ENCODE measurements at regions not wholly inside any gene's neighbourhood (a gene's known extent, or its start where the extent isn't known, plus 50 kb on each side); places are given as distances from the start of the nearest gene placed in this dataset.

DNA sequence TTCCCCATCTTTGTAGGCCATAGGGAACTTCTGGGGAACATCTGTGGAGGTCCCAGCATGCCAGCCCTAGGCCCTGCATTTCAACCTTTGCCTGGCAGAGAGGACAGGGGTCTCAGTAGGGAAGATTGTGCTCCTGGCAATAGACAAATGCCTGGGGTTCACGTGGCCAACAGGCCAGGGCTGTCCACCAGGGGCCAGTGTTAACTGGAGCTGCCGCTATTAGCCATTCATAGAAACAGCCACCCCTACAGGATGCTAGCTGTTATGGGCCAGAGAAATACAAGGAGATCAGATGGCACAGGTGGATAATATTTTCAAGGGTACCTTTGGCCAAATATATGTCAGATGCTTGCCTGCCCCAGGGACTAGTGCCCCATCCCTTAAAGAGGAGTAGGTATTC is 932.9 kb downstream of the QKI start:
- Histone ChIP-seq H2AFZ (ENCODE audit: low read length) (no peak overlapping the region), H3K27me3 (ENCODE audit: control insufficient read depth in 1 of 2, insufficient read depth in 2 of 2, low read length in 2 of 2) (no peaks in the 10 kb centered on the region), H4K20me1 (ENCODE audit: insufficient read depth, low read length) (no peaks in the 10 kb centered on the region), H3K9me3 (ENCODE audit: low read length) (peaks cover 91% of the 10 kb centered on the region), H3K36me3 (replicated peaks in 1 of 2; ENCODE audit: control insufficient read depth in 1 of 2, insufficient read depth in 2 of 2, low read length in 2 of 2) (no peaks in the 10 kb centered on the region), H3K9ac (ENCODE audit: insufficient read depth, low read depth, low read length) (no peak overlapping the region), H3K27ac (ENCODE audit: extremely low read length, insufficient read depth, low read length) (no peak overlapping the region), H3K4me1 (ENCODE audit: insufficient read depth, low read length) (no peaks in the 10 kb centered on the region), H3K79me2 (ENCODE audit: insufficient read depth, low read length) (no peaks in the 10 kb centered on the region), H3K4me3 (replicated peaks in 1 of 3; ENCODE audit: insufficient read depth in 1 of 3, low read depth in 2 of 3, low read length in 3 of 3) (no peak overlapping the region), H3K4me2 (ENCODE audit: low read depth, low read length) (no peak overlapping the region)
- no CpG with 5 or more reads among the region's 2 CpGs for WGBS (ENCODE audit: low lambda C conversion rate)
- DNase-seq (ENCODE audit: low spot score) (no peak), ATAC-seq (no peak), FAIRE-seq (no peak)
- BruUV-seq (replicated peaks) = no TSS peak
- CTCF ChIA-PET (ENCODE audit: low intra/inter-chr PET ratio, low total read pairs) = no interaction called here
- POLR2A ChIA-PET = no interaction called here
- TF ChIP-seq ATF7-NPFF (CRISPR knock-in tag; IDR thresholded peaks at IDR 0.05; ENCODE audit: low read depth) (no peak), LCORL (IDR thresholded peaks at IDR 0.05) (no peak), LCORL (CRISPR knock-in tag; IDR thresholded peaks at IDR 0.05) (no peak), BCL6 (CRISPR knock-in tag; IDR thresholded peaks at IDR 0.05) (no peak), ZNF724P (CRISPR knock-in tag; IDR thresholded peaks at IDR 0.05; ENCODE audit: borderline replicate concordance) (no peak), ZNF44 (CRISPR knock-in tag; IDR thresholded peaks at IDR 0.05) (no peak)
- in situ Hi-C loops (cut with HindIII; ENCODE audit: extremely low pct_ligation_motif_present, low pct_unique_long_range_greater_than_20kb) (no loop called here), intact Hi-C loops (cut with micrococcal nuclease; ENCODE audit: unreplicated experiment) (no loop called here)

DNA sequence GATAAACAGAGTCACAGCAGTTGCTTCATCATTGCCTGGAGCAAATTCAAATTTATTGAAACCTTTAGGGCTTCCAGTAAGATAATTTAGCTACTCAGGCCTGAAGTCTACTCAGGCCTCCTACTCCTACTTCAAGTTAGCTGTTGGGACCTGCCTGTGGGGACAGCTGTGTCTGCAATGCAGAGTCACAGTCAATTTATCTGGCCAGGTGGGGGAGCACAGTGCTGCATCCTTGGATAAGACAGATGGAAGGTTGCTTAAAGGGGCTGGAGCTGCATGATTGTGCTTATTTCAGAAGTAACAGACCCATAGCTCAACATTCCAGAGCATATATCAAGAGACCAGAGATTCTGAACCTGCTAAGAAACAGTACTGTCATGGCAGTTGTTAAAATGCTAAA is 932.1 kb downstream of the QKI start:
- H3K9me3 ChIP-seq (ENCODE audit: low read length) = peaks cover 83% of the 10 kb centered on the region
- H2AFZ ChIP-seq (ENCODE audit: low read length) = no peak overlapping the region
- BruUV-seq (replicated peaks) = no TSS peak
- no peaks in the 10 kb centered on the region for H3K79me2 ChIP-seq (ENCODE audit: insufficient read depth, low read length)
- FAIRE-seq (no peak), ATAC-seq (no peak), DNase-seq (ENCODE audit: low spot score) (no peak)
- H3K9ac ChIP-seq (ENCODE audit: insufficient read depth, low read depth, low read length) = no peak overlapping the region
- in situ Hi-C loops (cut with HindIII; ENCODE audit: extremely low pct_ligation_motif_present, low pct_unique_long_range_greater_than_20kb) (no loop called here), intact Hi-C loops (cut with micrococcal nuclease; ENCODE audit: unreplicated experiment) (no loop called here)
- CTCF ChIA-PET (ENCODE audit: low intra/inter-chr PET ratio, low total read pairs) = no interaction called here
- no peaks in the 10 kb centered on the region for H3K27me3 ChIP-seq (ENCODE audit: control insufficient read depth in 1 of 2, insufficient read depth in 2 of 2, low read length in 2 of 2)
- no peak overlapping the region for H3K27ac ChIP-seq (ENCODE audit: extremely low read length, insufficient read depth, low read length)
- H3K4me1 ChIP-seq (ENCODE audit: insufficient read depth, low read length) = no peaks in the 10 kb centered on the region
- H3K4me2 ChIP-seq (ENCODE audit: low read depth, low read length) = no peak overlapping the region
- POLR2A ChIA-PET = no interaction called here
- no peaks in the 10 kb centered on the region for H3K36me3 ChIP-seq (replicated peaks in 1 of 2; ENCODE audit: control insufficient read depth in 1 of 2, insufficient read depth in 2 of 2, low read length in 2 of 2)
- H3K4me3 ChIP-seq (replicated peaks in 1 of 3; ENCODE audit: insufficient read depth in 1 of 3, low read depth in 2 of 3, low read length in 3 of 3) = no peak overlapping the region
- no peaks in the 10 kb centered on the region for H4K20me1 ChIP-seq (ENCODE audit: insufficient read depth, low read length)
- TF ChIP-seq ZNF460 (CRISPR knock-in tag; IDR thresholded peaks at IDR 0.05; ENCODE audit: borderline replicate concordance) (no peak), ZNF20 (CRISPR knock-in tag; IDR thresholded peaks at IDR 0.05) (no peak), MAZ (IDR thresholded peaks at IDR 0.05; ENCODE audit: borderline replicate concordance, low read depth, low read length) (no peak), MAZ (CRISPR knock-in tag; IDR thresholded peaks at IDR 0.05; ENCODE audit: low read depth) (no peak)
- TF ChIP-seq, protein P1, sequence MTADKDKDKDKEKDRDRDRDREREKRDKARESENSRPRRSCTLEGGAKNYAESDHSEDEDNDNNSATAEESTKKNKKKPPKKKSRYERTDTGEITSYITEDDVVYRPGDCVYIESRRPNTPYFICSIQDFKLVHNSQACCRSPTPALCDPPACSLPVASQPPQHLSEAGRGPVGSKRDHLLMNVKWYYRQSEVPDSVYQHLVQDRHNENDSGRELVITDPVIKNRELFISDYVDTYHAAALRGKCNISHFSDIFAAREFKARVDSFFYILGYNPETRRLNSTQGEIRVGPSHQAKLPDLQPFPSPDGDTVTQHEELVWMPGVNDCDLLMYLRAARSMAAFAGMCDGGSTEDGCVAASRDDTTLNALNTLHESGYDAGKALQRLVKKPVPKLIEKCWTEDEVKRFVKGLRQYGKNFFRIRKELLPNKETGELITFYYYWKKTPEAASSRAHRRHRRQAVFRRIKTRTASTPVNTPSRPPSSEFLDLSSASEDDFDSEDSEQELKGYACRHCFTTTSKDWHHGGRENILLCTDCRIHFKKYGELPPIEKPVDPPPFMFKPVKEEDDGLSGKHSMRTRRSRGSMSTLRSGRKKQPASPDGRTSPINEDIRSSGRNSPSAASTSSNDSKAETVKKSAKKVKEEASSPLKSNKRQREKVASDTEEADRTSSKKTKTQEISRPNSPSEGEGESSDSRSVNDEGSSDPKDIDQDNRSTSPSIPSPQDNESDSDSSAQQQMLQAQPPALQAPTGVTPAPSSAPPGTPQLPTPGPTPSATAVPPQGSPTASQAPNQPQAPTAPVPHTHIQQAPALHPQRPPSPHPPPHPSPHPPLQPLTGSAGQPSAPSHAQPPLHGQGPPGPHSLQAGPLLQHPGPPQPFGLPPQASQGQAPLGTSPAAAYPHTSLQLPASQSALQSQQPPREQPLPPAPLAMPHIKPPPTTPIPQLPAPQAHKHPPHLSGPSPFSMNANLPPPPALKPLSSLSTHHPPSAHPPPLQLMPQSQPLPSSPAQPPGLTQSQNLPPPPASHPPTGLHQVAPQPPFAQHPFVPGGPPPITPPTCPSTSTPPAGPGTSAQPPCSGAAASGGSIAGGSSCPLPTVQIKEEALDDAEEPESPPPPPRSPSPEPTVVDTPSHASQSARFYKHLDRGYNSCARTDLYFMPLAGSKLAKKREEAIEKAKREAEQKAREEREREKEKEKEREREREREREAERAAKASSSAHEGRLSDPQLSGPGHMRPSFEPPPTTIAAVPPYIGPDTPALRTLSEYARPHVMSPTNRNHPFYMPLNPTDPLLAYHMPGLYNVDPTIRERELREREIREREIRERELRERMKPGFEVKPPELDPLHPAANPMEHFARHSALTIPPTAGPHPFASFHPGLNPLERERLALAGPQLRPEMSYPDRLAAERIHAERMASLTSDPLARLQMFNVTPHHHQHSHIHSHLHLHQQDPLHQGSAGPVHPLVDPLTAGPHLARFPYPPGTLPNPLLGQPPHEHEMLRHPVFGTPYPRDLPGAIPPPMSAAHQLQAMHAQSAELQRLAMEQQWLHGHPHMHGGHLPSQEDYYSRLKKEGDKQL (CRISPR knock-in tag; IDR thresholded peaks at IDR 0.05; ENCODE audit: low read depth) = no peak
- TF ChIP-seq, protein P2, sequence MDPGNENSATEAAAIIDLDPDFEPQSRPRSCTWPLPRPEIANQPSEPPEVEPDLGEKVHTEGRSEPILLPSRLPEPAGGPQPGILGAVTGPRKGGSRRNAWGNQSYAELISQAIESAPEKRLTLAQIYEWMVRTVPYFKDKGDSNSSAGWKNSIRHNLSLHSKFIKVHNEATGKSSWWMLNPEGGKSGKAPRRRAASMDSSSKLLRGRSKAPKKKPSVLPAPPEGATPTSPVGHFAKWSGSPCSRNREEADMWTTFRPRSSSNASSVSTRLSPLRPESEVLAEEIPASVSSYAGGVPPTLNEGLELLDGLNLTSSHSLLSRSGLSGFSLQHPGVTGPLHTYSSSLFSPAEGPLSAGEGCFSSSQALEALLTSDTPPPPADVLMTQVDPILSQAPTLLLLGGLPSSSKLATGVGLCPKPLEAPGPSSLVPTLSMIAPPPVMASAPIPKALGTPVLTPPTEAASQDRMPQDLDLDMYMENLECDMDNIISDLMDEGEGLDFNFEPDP (CRISPR knock-in tag; conservative IDR thresholded peaks at IDR 0.05) = no peak
- TF ChIP-seq, protein P3, sequence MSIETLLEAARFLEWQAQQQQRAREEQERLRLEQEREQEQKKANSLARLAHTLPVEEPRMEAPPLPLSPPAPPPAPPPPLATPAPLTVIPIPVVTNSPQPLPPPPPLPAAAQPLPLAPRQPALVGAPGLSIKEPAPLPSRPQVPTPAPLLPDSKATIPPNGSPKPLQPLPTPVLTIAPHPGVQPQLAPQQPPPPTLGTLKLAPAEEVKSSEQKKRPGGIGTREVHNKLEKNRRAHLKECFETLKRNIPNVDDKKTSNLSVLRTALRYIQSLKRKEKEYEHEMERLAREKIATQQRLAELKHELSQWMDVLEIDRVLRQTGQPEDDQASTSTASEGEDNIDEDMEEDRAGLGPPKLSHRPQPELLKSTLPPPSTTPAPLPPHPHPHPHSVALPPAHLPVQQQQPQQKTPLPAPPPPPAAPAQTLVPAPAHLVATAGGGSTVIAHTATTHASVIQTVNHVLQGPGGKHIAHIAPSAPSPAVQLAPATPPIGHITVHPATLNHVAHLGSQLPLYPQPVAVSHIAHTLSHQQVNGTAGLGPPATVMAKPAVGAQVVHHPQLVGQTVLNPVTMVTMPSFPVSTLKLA (IDR thresholded peaks at IDR 0.05) = no peak

Data from HepG2 (cell line).